ENCODE measurements at regions not wholly inside any gene's neighbourhood (a gene's known extent, or its start where the extent isn't known, plus 50 kb on each side); places are given as distances from the start of the nearest gene placed in this dataset.

DNA sequence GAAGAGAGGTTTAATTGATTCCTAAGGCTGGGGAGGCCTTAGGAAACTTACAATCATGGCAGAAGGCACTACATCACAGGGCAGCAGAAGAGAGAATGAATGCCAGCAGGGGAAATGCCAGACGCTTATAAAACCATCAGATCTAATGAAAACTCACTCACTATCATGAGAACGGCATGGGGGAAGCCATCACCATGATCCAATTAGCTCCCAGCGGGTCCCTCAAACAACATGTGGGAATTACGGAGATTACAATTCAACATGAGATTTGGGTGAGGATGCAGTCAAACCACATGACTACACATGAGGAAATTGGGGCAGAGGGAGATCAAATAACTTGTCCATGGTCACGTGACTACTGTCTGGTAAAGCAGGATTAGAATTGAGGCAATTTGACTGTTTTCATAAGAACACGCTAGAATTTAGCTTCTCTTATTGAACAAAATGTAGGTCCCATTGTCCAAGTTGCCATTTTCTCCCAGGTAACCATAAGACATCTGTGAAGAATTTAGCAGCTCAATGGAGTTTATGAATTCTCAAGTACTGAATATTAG, 445.1 kb upstream of the CDH20 start (continued):
- no peak for TF ChIP-seq FOXA2 (IDR thresholded peaks at IDR 0.05)

GRCh38 chr18:60889442-60889841, 443.8 kb upstream of the CDH20 start:
- H3K36me3 ChIP-seq (ENCODE audit: control insufficient read depth in 4 of 4, insufficient read depth in 3 of 4, low read depth in 1 of 4, low read length in 3 of 4), result no peaks in the 10 kb centered on the region
- WGBS, result 30% methylated on average over 2 of the region's 2 CpGs
- no peaks in the 10 kb centered on the region for H3K4me1 ChIP-seq (ENCODE audit: control insufficient read depth in 4 of 4, insufficient read depth in 4 of 4, low read length in 3 of 4)
- DNase-seq (ENCODE audit: low spot score), result no peak
- no peak overlapping the region for H3K4me3 ChIP-seq (ENCODE audit: low read depth in 1 of 3, low read length in 3 of 3)
- H3K27ac ChIP-seq (ENCODE audit: low read depth in 1 of 2, low read length in 2 of 2), result no peak overlapping the region
- no peaks in the 10 kb centered on the region for H3K9me3 ChIP-seq (ENCODE audit: control insufficient read depth in 4 of 4, low read length in 3 of 4)
- H3K27me3 ChIP-seq (ENCODE audit: control insufficient read depth in 4 of 4, insufficient read depth in 4 of 4, low read length in 3 of 4), result no peaks in the 10 kb centered on the region
- no peak for TF ChIP-seq ZBTB33 (IDR thresholded peaks at IDR 0.05)
- TF ChIP-seq, protein P1, sequence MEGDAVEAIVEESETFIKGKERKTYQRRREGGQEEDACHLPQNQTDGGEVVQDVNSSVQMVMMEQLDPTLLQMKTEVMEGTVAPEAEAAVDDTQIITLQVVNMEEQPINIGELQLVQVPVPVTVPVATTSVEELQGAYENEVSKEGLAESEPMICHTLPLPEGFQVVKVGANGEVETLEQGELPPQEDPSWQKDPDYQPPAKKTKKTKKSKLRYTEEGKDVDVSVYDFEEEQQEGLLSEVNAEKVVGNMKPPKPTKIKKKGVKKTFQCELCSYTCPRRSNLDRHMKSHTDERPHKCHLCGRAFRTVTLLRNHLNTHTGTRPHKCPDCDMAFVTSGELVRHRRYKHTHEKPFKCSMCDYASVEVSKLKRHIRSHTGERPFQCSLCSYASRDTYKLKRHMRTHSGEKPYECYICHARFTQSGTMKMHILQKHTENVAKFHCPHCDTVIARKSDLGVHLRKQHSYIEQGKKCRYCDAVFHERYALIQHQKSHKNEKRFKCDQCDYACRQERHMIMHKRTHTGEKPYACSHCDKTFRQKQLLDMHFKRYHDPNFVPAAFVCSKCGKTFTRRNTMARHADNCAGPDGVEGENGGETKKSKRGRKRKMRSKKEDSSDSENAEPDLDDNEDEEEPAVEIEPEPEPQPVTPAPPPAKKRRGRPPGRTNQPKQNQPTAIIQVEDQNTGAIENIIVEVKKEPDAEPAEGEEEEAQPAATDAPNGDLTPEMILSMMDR (IDR thresholded peaks at IDR 0.05; ENCODE audit: low read depth, low read length, missing input control), result no peak
- no peak for TF ChIP-seq YY1 (IDR thresholded peaks at IDR 0.05)
- TF ChIP-seq GABPA (IDR thresholded peaks at IDR 0.05 in 1 of 2, conservative IDR thresholded peaks at IDR 0.05 in 1 of 2), result no peak
- TF ChIP-seq RAD21 (IDR thresholded peaks at IDR 0.05), result no peak
- H3K9ac ChIP-seq (ENCODE audit: low read depth in 1 of 2, low read length in 2 of 2), result no peak overlapping the region

DNA sequence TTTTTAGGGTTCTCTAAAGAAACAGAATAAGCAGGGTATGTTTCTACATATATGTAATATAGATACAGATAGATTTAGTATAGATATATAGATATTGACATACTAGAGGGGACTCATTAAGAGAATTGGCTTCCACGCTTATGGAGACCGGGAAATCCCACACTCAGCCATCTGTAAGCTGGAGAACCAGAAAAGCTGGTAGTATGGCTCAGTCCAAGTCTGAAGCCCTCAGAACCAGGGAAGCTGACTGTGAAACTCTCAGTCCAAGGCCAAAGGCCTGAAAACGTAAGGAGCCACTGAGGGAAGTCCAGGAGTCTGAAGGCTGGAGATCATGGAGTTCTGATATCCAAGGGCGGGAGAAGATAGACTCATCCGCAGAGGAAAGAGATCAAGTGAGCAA, 441.3 kb upstream of the CDH20 start:
- DNase-seq (ENCODE audit: low spot score), result no peak
- Histone ChIP-seq H3K36me3 (ENCODE audit: control insufficient read depth in 4 of 4, insufficient read depth in 3 of 4, low read depth in 1 of 4, low read length in 3 of 4) (no peaks in the 10 kb centered on the region), H3K9ac (ENCODE audit: low read depth in 1 of 2, low read length in 2 of 2) (no peak overlapping the region), H3K27me3 (ENCODE audit: control insufficient read depth in 4 of 4, insufficient read depth in 4 of 4, low read length in 3 of 4) (no peaks in the 10 kb centered on the region), H3K4me3 (ENCODE audit: low read depth in 1 of 3, low read length in 3 of 3) (no peak overlapping the region), H3K4me1 (ENCODE audit: control insufficient read depth in 4 of 4, insufficient read depth in 4 of 4, low read length in 3 of 4) (no peaks in the 10 kb centered on the region), H3K9me3 (ENCODE audit: control insufficient read depth in 4 of 4, low read length in 3 of 4) (no peaks in the 10 kb centered on the region), H3K27ac (ENCODE audit: low read depth in 1 of 2, low read length in 2 of 2) (no peak overlapping the region)
- WGBS, result 82% methylated on average over 5 of the region's 5 CpGs
- TF ChIP-seq ZBTB33 (IDR thresholded peaks at IDR 0.05) (no peak), RAD21 (IDR thresholded peaks at IDR 0.05) (no peak), SP1 (IDR thresholded peaks at IDR 0.05) (no peak), GABPA (IDR thresholded peaks at IDR 0.05 in 1 of 2, conservative IDR thresholded peaks at IDR 0.05 in 1 of 2) (no peak), FOXA2 (IDR thresholded peaks at IDR 0.05) (no peak), NR2F2 (IDR thresholded peaks at IDR 0.05) (no peak), RXRA (IDR thresholded peaks at IDR 0.05) (no peak), EGR1 (IDR thresholded peaks at IDR 0.05; ENCODE audit: low read depth in 2 of 2) (no peak), MAX (IDR thresholded peaks at IDR 0.05) (no peak), FOXA1 (IDR thresholded peaks at IDR 0.05) (no peak), TAF1 (conservative IDR thresholded peaks at IDR 0.05) (no peak), YY1 (IDR thresholded peaks at IDR 0.05) (no peak)
- TF ChIP-seq, protein P2, sequence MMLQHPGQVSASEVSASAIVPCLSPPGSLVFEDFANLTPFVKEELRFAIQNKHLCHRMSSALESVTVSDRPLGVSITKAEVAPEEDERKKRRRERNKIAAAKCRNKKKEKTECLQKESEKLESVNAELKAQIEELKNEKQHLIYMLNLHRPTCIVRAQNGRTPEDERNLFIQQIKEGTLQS (IDR thresholded peaks at IDR 0.05), result no peak
- TF ChIP-seq, protein P3, sequence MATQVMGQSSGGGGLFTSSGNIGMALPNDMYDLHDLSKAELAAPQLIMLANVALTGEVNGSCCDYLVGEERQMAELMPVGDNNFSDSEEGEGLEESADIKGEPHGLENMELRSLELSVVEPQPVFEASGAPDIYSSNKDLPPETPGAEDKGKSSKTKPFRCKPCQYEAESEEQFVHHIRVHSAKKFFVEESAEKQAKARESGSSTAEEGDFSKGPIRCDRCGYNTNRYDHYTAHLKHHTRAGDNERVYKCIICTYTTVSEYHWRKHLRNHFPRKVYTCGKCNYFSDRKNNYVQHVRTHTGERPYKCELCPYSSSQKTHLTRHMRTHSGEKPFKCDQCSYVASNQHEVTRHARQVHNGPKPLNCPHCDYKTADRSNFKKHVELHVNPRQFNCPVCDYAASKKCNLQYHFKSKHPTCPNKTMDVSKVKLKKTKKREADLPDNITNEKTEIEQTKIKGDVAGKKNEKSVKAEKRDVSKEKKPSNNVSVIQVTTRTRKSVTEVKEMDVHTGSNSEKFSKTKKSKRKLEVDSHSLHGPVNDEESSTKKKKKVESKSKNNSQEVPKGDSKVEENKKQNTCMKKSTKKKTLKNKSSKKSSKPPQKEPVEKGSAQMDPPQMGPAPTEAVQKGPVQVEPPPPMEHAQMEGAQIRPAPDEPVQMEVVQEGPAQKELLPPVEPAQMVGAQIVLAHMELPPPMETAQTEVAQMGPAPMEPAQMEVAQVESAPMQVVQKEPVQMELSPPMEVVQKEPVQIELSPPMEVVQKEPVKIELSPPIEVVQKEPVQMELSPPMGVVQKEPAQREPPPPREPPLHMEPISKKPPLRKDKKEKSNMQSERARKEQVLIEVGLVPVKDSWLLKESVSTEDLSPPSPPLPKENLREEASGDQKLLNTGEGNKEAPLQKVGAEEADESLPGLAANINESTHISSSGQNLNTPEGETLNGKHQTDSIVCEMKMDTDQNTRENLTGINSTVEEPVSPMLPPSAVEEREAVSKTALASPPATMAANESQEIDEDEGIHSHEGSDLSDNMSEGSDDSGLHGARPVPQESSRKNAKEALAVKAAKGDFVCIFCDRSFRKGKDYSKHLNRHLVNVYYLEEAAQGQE (IDR thresholded peaks at IDR 0.05), result no peak
